NCI-H2227 treated with DMSO at 0.1 percent for 48 hours (cell line): ENCODE measurements at regions not wholly inside any gene's neighbourhood (a gene's known extent, or its start where the extent isn't known, plus 50 kb on each side); places are given as distances from the start of the nearest gene placed in this dataset.
"Not testable (repeated sequence)": the region's sequence is repeated elsewhere in the genome, so short reads cannot be mapped to it uniquely, and the experiment has no call there.

Experiments
- DNase-seq: peaks from one replicate; lab custom pipeline; 2025; lab: John Stamatoyannopoulos, UW

DNA sequence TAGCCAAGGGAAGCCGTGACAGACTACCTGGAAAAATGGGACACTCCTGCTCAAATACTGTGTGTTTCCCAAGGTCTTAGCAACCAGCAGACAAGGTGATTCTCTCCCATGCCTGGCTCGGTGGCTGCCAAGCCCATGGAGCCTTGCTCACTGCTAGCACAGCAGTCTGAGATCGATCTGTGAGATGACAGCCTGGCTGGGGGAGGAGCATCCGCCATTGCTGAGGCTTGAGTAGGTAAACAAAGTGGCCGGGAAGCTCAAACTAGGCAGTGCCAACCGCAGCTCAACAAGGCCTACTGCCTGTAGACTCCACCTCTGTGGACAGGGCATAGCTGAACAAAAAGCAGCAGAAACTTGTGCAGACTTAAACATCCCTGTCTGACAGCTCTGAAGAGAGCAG, 137.0 kb downstream of the USP46 start:
- not testable (repeated sequence) for DNase-seq

DNA sequence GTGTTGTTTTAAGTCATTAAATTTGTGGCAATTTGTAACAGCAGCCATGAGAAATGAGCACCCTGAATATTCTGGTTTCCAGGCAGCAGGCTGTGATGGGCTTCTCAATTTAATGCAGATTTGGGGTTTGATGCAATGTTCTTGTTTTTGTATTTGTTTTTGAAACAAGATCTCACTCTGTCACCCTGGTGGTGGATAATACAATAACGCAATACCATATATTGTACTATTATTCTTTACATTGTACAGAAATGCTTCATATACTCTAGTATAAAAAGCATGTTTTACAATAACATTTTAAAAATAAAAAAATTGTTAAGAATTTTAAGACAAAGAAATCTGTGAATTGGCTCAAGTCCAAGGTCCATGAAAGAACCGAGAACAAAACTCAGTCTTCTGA, 129.1 kb downstream of the USP46 start:
- no peak for DNase-seq

DNA sequence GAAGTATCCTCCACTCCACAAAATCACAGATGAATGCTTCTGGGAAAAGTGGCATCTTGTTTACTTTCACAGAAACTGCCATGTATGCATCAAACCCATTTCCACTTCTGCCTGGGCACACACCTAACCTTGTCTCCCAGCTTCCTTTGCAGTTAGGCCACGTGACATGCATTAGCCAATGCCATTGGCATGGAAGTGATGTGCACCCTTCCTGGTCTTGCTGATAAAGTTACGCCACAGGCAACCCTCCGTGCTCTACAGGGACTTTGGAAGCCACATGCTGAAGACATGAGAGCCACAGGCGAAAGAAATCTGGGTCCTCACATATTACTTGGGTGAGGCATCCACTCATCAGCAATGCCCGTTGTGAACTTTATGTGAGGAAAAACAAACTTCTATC, 123.3 kb downstream of the USP46 start:
- DNase-seq = no peak
